DLD1 (cell line): ENCODE measurements at regions not wholly inside any gene's neighbourhood (a gene's known extent, or its start where the extent isn't known, plus 50 kb on each side); places are given as distances from the start of the nearest gene placed in this dataset.

Source experiments
- in situ Hi-C: cut with HindIII; loops from 2 replicates; pipeline ENCODE4 v1.10.0; 2017; ENCODE audit warnings: low sequenced_read_pairs

GRCh38 chr7:130989101-130989795 lies 255.2 kb upstream of the KLF14 start:
- in situ Hi-C loops, result no loop called here

GRCh38 chr7:130990178-130990832 lies 256.3 kb upstream of the KLF14 start:
- in situ Hi-C loops, result no loop called here

- in situ Hi-C loops, result no loop called here
Observed at GRCh38 chr7:130993671-130994365, 259.8 kb upstream of the KLF14 start.

GRCh38 chr7:130994378-130995115 lies 260.5 kb upstream of the KLF14 start:
- in situ Hi-C loops, result no loop called here

- in situ Hi-C loops, result no loop called here
Observed at GRCh38 chr7:130995252-130996081, 261.5 kb upstream of the KLF14 start.

GRCh38 chr7:130996205-130996832 lies 262.3 kb upstream of the KLF14 start:
- in situ Hi-C loops, result no loop called here

GRCh38 chr7:130996833-130997231 lies 262.8 kb upstream of the KLF14 start:
- in situ Hi-C loops, result no loop called here

GRCh38 chr7:130998993-130999602 lies 265.1 kb upstream of the KLF14 start:
- in situ Hi-C loops, result no loop called here

GRCh38 chr7:130999926-131000325 lies 265.9 kb upstream of the KLF14 start:
- in situ Hi-C loops, result no loop called here

GRCh38 chr7:131000389-131000788 lies 266.4 kb upstream of the KLF14 start:
- in situ Hi-C loops, result no loop called here

GRCh38 chr7:131000873-131001272 lies 266.9 kb upstream of the KLF14 start:
- in situ Hi-C loops, result no loop called here

GRCh38 chr7:131002600-131002999 lies 268.6 kb upstream of the KLF14 start:
- in situ Hi-C loops, result no loop called here

GRCh38 chr7:131003634-131004033 lies 269.6 kb upstream of the KLF14 start:
- in situ Hi-C loops, result no loop called here

GRCh38 chr7:131004371-131004770 lies 270.4 kb upstream of the KLF14 start:
- in situ Hi-C loops, result no loop called here

GRCh38 chr7:131007439-131008330 lies 273.7 kb upstream of the KLF14 start:
- in situ Hi-C loops, result loop anchor here (5.0 kb wide), 1 partner anchor 50 kb away; no protein-coding TSS in a partner anchor

- in situ Hi-C loops, result loop anchor here (5.0 kb wide), 1 partner anchor 48 kb away; no protein-coding TSS in a partner anchor
Observed at GRCh38 chr7:131008840-131009711, 275.1 kb upstream of the KLF14 start.

GRCh38 chr7:131010029-131010716 lies 276.2 kb upstream of the KLF14 start:
- in situ Hi-C loops, result no loop called here
